ENCODE measurements at regions not wholly inside any gene's neighbourhood (a gene's known extent, or its start where the extent isn't known, plus 50 kb on each side); places are given as distances from the start of the nearest gene placed in this dataset.

DNA sequence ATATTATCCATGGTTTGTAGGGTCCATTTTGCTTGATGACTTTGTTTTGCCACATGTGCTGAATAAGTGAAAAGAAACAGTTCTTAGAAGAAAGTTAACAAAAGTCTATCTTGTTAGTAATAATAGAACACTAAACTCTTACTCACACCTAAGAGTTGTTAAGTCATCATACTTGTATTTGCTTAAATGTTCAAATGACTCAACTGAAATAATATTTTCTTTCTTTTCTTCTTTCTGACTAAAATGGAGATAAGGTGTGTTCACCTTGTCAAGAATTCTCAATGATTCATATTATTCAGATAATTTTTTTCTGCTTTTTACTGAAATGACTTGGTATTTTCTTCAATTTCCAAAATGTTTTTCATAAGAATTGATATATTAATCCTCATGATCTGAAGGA is 327.2 kb downstream of the HTR1B start:
- Histone ChIP-seq H3K4me3 (no peak overlapping the region), H3K27me3 (no peaks in the 10 kb centered on the region), H3K4me1 (ENCODE audit: insufficient read depth) (no peaks in the 10 kb centered on the region), H3K27ac (no peak overlapping the region), H3K36me3 (no peaks in the 10 kb centered on the region), H3K9me3 (no peaks in the 10 kb centered on the region)
- no peak for DNase-seq
- TF ChIP-seq, protein P1, sequence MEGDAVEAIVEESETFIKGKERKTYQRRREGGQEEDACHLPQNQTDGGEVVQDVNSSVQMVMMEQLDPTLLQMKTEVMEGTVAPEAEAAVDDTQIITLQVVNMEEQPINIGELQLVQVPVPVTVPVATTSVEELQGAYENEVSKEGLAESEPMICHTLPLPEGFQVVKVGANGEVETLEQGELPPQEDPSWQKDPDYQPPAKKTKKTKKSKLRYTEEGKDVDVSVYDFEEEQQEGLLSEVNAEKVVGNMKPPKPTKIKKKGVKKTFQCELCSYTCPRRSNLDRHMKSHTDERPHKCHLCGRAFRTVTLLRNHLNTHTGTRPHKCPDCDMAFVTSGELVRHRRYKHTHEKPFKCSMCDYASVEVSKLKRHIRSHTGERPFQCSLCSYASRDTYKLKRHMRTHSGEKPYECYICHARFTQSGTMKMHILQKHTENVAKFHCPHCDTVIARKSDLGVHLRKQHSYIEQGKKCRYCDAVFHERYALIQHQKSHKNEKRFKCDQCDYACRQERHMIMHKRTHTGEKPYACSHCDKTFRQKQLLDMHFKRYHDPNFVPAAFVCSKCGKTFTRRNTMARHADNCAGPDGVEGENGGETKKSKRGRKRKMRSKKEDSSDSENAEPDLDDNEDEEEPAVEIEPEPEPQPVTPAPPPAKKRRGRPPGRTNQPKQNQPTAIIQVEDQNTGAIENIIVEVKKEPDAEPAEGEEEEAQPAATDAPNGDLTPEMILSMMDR (IDR thresholded peaks at IDR 0.05), result no peak
- no peak for TF ChIP-seq EP300 (IDR thresholded peaks at IDR 0.05)
- intact Hi-C loops (cut with DNase I), result no loop called here

GRCh38 chr6:77133031-77133430 is 330.3 kb downstream of the HTR1B start:
- WGBS, 3 donors, result 87 to 92% (median 89%) methylated on average over 5 of the region's 5 CpGs
- intact Hi-C loops (cut with DNase I), result no loop called here

GRCh38 chr6:77131426-77131825 is 331.9 kb downstream of the HTR1B start:
- DNase-seq, result no peak
- Histone ChIP-seq H3K9me3 (no peaks in the 10 kb centered on the region), H3K4me3 (no peak overlapping the region), H3K36me3 (no peaks in the 10 kb centered on the region), H3K27ac (no peak overlapping the region), H3K27me3 (no peaks in the 10 kb centered on the region), H3K4me1 (ENCODE audit: insufficient read depth) (no peaks in the 10 kb centered on the region)
- intact Hi-C loops (cut with DNase I), result no loop called here
- TF ChIP-seq POLR2A (IDR thresholded peaks at IDR 0.05) (no peak), EP300 (IDR thresholded peaks at IDR 0.05) (no peak)
- TF ChIP-seq, protein P1 (IDR thresholded peaks at IDR 0.05), result no peak
- 92 to 93% (median 93%) methylated on average over 4 of the region's 4 CpGs for WGBS, 3 donors

More at GRCh38 chr6:77133031-77133430, 330.3 kb downstream of the HTR1B start:
- no peaks in the 10 kb centered on the region for H3K4me1 ChIP-seq (ENCODE audit: insufficient read depth)
- H3K4me3 ChIP-seq, result no peak overlapping the region
- no peaks in the 10 kb centered on the region for H3K36me3 ChIP-seq
- no peaks in the 10 kb centered on the region for H3K27me3 ChIP-seq
- H3K27ac ChIP-seq, result no peak overlapping the region
- DNase-seq, result no peak
- TF ChIP-seq, protein P1 (IDR thresholded peaks at IDR 0.05), result no peak
- no peak for TF ChIP-seq EP300 (IDR thresholded peaks at IDR 0.05)
- no peak for TF ChIP-seq POLR2A (IDR thresholded peaks at IDR 0.05)
- H3K9me3 ChIP-seq, result no peaks in the 10 kb centered on the region

GRCh38 chr6:77124604-77125003 is 338.7 kb downstream of the HTR1B start:
- Histone ChIP-seq H3K27me3 (no peaks in the 10 kb centered on the region), H3K4me1 (ENCODE audit: insufficient read depth) (no peaks in the 10 kb centered on the region), H3K4me3 (no peak overlapping the region), H3K9me3 (no peaks in the 10 kb centered on the region), H3K27ac (no peak overlapping the region), H3K36me3 (no peaks in the 10 kb centered on the region)
- TF ChIP-seq EP300 (IDR thresholded peaks at IDR 0.05), result no peak
- TF ChIP-seq, protein P1 (IDR thresholded peaks at IDR 0.05), result no peak
- TF ChIP-seq POLR2A (IDR thresholded peaks at IDR 0.05), result no peak
- 93 to 100% (median 95%) methylated on average over 1 of the region's 1 CpG for WGBS, 3 donors
- intact Hi-C loops (cut with DNase I), result no loop called here
- DNase-seq, result no peak

DNA sequence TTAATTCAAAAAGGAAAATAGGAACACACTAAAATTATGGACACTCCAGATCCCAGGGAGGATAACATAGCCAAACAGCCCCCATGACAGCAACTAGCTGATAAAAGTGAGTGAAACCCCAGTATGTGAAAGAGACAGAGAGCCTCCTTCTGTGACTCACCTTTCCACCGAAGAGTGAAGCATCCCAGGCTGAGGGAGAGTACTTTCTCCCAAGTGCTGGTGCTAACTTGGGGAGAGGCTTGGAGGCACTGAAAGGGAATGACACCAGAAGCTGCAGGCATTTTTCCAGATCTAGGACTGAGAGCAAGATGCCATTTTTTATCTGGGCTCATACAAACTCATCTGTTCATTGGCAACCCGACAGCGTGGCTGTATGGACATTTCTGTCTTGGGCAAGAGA is 339.8 kb downstream of the HTR1B start:
- intact Hi-C loops (cut with DNase I), result no loop called here
- Histone ChIP-seq H3K9me3 (no peaks in the 10 kb centered on the region), H3K27ac (no peak overlapping the region), H3K4me3 (no peak overlapping the region), H3K27me3 (no peaks in the 10 kb centered on the region), H3K4me1 (ENCODE audit: insufficient read depth) (no peaks in the 10 kb centered on the region), H3K36me3 (no peaks in the 10 kb centered on the region)
- TF ChIP-seq EP300 (IDR thresholded peaks at IDR 0.05) (no peak), POLR2A (IDR thresholded peaks at IDR 0.05) (no peak)
- TF ChIP-seq, protein P1 (IDR thresholded peaks at IDR 0.05), result no peak
- 86 to 91% (median 90%) methylated on average over 3 of the region's 3 CpGs for WGBS, 3 donors
- DNase-seq, result no peak
